GM19395 (cell line): ENCODE measurements at regions not wholly inside any gene's neighbourhood (a gene's known extent, or its start where the extent isn't known, plus 50 kb on each side); places are given as distances from the start of the nearest gene placed in this dataset.

Source experiments
- ATAC-seq: cut with Tn5 transposase; IDR thresholded peaks from one replicate; pipeline ENCODE4 v1.9.1; 2021; ENCODE audit warnings: mild to moderate bottlenecking, moderate library complexity; ENCODE audit not compliant: unreplicated experiment

DNA sequence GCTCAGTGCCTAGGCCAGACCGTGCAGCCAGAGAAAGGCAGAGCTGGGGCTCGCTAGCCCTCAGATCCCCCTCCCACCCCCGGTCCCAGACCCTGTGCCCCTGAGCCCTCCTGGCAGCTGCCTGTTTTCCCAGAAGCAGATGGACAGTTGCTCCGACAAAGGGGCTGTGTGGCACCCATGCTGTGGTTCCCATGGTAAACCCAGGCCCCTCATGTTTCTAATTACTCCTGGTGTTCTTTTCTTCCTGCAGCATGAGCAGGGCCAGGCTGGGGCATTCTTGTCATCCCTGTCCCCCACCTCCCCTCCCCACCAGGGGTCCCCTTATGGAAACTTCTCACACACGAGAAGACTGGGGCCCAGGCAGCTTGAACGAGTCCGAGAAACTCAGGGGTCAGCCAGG lies 269.6 kb downstream of the HAUS1 start:
- ATAC-seq, result no peak

DNA sequence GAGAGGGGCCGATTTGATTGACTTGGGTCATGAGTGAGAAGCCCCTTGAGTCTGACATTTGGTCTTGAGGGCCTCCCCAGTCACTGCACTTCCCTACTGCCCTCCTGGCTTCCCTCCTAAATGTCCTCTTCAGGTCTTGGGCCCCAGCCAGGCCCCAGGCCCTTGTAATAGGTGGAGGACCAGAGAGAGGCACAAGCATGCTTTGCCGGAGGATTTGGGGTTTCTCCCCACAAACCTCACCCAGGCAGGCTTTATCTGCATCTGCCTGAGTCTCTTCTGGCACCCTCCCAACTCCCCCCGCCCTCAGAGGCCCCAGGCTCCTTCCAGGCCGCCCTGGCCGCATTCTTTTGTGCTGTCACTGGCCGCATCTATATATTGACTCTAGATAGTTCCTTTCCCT lies 270.7 kb downstream of the HAUS1 start:
- ATAC-seq, result no peak

GRCh38 chr18:46377557-46377956 lies 273.4 kb downstream of the HAUS1 start:
- no peak for ATAC-seq

DNA sequence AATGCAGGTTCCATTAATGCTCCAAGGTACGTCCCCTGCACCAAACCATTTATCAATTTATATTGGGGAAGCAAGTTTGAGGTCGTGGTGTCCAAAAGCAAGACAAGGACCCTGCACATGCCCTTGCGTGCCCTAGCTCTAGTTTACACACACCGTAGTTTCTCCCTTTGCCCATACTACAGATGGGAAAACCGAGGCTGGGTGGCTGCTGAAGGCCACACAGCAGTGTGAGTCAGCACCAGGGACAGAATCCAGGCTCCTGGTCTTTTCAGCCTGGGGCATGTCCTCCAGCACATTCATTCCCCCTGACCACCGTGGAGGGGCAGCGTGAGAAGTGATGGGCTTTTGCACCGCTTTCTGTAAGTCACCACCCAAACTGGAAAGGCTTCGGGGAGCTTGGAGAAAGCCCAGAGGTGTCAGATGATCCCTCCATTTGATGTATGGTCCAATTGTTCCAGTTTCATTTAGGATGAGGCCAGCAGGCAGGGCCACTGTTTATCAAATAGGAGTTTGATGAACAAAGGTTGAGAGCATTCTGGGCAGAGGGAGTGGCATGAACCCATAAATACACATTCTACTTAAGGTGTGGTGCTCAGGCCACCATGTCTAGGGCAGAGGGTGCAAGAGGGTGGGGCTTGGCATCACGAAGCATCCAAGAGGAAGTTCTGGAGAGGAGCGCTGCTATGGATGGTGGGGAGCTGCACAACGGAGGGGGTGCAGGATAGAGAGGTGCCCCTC lies 274.1 kb downstream of the HAUS1 start:
- no peak for ATAC-seq

GRCh38 chr18:46378864-46379207 lies 274.7 kb downstream of the HAUS1 start:
- no peak for ATAC-seq

- no peak for ATAC-seq
These were observed 275.3 kb downstream of the HAUS1 start for GRCh38 chr18:46379323-46379950.

GRCh38 chr18:46385124-46385523 lies 271.9 kb downstream of the LOXHD1 start:
- ATAC-seq, result no peak

DNA sequence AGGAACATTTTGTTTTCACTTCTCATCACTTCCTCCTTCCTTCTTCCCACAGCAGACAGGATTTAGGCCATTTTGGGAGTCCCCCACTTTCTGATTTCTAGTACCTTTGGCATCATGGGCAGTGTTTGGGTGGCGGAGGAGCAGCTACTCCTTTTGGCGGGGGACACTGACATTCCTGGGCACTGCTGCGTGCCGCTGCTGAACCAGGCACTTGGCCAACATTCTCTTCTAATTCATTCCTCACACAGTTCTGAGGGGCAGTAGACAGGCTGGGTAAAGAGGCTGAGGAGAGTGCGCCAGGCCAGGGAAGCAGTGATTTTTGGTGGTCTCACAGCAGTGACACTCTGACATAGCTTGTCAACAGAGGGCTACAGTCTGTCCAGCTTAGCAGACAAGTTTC lies 270.2 kb downstream of the LOXHD1 start:
- ATAC-seq, result no peak

DNA sequence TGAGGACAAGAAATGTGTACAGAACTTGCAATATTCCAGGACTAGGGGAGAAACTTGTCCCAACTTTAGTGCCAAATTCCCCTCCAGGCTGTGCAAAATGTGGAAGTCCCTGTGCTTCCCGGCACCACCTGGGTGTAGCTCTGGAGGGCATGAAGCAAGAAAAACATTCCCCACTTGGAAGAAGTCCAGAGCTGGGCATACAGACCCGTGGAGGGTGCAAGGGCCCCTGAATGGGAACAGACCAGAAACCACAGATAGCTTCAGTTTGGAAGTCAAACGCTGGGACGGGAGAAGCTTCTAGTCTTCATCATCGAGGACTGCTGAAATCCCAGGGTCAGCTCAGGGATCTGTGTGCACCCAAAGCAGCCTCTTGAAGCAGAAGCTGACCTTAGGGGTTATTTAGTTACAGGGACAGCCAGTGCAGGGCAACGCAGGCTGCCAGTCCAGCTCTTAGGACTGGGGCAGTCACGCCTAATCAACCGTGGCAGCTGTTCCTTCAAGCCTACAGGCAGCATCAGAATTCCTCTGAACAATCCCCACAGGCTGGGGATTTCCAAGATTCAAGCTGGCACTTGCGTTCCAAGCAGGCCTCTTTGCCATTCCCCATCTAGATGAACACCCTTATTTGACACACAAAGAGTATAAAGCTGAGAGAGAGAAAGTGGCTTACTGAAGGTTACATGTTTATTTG lies 269.4 kb downstream of the LOXHD1 start:
- ATAC-seq, result no peak

DNA sequence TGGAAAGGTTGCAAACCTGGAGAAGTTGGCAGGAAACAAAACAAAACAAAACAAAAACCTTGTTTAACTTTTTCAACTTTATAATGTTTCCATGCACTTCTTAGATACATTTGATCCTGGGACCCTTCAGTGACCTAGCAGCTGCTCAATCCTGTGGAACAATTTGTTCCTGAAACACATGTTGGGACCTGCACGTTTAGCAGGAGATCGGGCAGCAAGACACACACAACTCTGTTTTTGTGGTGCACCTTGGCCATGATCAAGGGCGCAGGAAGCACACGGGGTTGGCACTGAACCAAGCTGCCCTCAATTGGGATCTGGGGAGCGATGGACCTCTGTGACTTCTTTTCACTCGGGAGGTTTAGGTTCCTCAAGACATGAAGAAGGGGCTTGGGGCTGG lies 268.7 kb downstream of the LOXHD1 start:
- no peak for ATAC-seq

- ATAC-seq, result no peak
These were observed 264.4 kb downstream of the LOXHD1 start for GRCh38 chr18:46392576-46392975.

- ATAC-seq, result no peak
These were observed 263.8 kb downstream of the LOXHD1 start for GRCh38 chr18:46393230-46393629.

GRCh38 chr18:46393961-46394360 lies 263.1 kb downstream of the LOXHD1 start:
- no peak for ATAC-seq

- no peak for ATAC-seq
These were observed 261.2 kb downstream of the LOXHD1 start for GRCh38 chr18:46395795-46396194.

DNA sequence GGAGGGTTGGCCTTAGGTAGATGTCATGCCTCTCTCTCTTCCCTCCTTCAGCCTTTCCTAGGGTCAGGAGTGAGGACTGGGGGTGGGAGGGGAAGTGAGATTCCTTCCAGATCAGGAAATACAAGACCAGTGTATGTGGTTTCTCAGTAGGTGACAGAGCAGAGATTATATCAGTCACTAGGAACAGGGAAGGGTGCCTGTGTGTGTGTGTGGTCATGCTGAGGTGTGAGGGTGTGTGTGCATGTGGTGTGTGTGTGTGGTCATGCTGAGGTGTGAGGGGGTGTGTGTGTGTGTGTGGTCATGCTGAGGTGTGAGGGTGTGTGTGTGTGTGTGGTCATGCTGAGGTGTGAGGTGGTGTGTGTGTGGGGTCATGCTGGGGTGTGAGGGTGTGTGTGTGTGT lies 259.8 kb downstream of the LOXHD1 start:
- no peak for ATAC-seq

- ATAC-seq, result no peak
These were observed 259.0 kb downstream of the LOXHD1 start for GRCh38 chr18:46398005-46398404.

GRCh38 chr18:46398625-46399024 lies 258.4 kb downstream of the LOXHD1 start:
- ATAC-seq, result no peak

GRCh38 chr18:46399303-46399702 lies 257.7 kb downstream of the LOXHD1 start:
- no peak for ATAC-seq

DNA sequence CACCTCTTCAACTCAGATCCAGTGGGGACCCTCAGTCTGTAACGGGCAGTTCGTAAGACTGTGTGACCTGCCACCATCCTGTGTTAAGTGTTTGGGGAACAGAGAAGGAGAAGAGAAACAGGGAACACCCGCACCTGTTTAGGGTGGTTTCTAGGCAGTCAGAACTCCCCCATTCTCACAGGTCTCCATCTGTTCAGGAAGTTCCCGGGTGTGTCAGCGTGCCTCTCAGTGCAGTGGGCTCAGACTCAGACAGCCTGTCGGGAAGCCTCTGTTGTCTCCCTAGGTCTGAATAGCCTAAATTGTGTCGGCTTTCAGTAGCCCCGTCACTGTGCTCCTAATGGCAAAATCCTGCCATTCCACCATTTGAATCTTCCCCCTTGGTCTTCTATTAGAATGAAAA lies 256.6 kb downstream of the LOXHD1 start:
- ATAC-seq, result no peak

DNA sequence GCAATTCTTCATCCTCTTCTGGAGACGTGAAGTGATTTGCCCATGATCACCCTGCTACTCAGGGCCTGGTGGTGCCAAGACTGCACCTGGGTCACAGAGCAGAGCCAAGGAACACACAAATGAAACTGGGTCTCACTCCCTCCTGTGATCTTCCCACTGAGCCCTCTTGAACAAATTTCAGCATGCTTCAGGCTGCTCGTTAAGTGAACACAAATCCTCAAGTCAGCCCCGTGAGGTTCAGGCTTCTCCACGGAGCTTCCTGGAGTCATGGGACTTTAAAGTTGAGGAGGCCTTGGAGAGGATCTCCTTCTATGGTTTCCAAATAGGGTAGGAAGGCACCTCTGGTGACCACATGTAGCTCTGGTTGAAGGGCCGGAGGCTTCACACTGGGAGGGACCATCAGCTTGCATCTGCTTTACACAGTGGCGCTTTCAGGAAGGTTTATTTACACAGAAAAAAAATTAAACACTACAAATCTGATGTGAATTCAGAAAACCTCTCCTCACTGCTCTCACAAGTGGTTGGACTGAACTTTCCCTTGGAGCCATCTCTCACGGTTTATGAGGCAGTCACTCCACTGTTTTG lies 255.4 kb downstream of the LOXHD1 start:
- ATAC-seq, result no peak

DNA sequence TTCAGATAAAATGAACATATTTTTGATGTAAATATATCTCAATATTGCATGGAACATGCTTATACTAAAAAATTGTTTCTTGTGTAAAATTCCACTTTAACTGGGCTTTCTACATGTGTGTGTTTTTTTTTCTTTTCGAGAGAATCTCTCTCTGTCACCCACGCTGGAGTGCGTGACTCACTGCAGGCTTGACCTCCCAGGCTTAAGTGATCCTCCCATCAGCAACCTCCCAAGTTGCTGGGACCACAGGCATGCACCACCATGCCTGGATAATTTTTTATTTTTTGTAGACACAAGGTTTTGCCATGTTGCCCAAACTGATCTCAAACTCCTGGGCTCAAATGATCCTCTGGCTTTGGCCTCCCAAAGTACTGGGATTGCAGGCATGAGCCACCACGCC lies 254.6 kb downstream of the LOXHD1 start:
- no peak for ATAC-seq

- no peak for ATAC-seq
These were observed 254.1 kb downstream of the LOXHD1 start for GRCh38 chr18:46402945-46403344.
